GM13977 (cell line): ENCODE measurements at regions not wholly inside any gene's neighbourhood (a gene's known extent, or its start where the extent isn't known, plus 50 kb on each side); places are given as distances from the start of the nearest gene placed in this dataset.

Source experiments
- DNase-seq: peaks from one replicate; pipeline ENCODE4 v3.0.0; 2012; ENCODE audit warnings: low spot score
- in situ Hi-C: fragments of 300-500 bp; cut with MboI; formaldehyde crosslinking; loops from one replicate; pipeline ENCODE4 v1.12.0; 2022; ENCODE audit warnings: low sequenced_read_pairs, low pct_unique_long_range_greater_than_20kb, mixed read lengths, inconsistent platforms; ENCODE audit not compliant: unreplicated experiment
- TF ChIP-seq, protein P1 (sequence below): IDR thresholded peaks from 2 replicates; pipeline ENCODE4 v1.5.1; 2012; ENCODE audit warnings: mild to moderate bottlenecking, control low read depth; ENCODE audit not compliant: insufficient read depth; ENCODE audit errors: extremely low read depth, missing control alignments

DNA sequence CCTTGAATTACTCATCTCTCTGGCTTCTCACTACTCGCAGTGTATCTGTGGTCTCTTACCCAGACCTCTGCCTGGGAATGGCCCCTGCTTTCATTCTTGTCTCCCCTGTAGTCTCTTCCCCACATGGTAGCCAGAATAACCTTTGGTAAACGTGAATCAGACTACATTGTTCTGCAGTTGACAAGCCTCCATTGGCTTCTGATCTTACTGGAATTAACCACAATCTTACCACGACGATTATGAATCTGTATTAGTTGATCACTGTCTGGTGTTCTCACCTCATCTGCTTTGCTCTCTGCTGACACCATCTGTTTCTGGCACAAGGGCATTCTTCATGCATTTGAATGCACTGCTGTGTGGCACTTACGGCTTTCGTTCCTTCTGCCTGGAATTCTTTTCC is 781.2 kb downstream of the MTRR start:
- in situ Hi-C loops, result no loop called here
- DNase-seq, result no peak
- TF ChIP-seq, protein P1, sequence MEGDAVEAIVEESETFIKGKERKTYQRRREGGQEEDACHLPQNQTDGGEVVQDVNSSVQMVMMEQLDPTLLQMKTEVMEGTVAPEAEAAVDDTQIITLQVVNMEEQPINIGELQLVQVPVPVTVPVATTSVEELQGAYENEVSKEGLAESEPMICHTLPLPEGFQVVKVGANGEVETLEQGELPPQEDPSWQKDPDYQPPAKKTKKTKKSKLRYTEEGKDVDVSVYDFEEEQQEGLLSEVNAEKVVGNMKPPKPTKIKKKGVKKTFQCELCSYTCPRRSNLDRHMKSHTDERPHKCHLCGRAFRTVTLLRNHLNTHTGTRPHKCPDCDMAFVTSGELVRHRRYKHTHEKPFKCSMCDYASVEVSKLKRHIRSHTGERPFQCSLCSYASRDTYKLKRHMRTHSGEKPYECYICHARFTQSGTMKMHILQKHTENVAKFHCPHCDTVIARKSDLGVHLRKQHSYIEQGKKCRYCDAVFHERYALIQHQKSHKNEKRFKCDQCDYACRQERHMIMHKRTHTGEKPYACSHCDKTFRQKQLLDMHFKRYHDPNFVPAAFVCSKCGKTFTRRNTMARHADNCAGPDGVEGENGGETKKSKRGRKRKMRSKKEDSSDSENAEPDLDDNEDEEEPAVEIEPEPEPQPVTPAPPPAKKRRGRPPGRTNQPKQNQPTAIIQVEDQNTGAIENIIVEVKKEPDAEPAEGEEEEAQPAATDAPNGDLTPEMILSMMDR, result no peak

DNA sequence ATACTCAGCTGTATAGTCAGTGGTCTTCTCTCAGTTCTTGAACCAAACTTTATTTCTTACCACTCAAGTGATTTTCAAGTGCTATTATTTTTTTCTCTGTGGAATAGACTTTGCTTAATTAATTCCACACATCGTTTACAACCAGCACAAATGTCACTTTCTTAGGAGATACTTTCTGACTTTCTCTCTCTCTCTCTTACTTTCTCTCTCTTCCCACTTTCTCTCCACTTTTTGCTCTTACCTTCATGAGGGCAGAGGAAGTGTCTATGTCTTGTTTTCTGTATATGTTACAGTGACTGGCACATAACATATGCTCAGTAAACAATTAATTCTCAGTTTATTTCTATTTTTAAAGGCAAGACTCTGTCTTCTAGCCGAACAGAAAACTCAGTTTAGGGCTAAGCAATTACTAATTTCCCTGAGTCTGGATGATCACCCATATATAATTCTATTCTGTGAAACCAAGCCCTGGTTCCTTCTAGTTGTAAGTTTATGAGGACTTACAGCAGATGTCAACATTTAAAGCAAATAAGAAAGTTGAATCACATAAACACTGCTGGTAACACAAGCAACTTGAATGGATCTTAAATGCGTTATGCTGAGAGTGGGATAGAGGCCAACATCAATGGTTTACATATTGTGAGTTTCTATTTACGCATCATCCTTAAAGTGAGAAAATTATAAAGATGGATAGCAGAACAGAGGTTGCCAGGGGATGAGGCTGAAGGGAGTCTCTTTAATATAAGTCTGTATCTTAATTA is 791.4 kb downstream of the MTRR start:
- DNase-seq, result no peak
- TF ChIP-seq, protein P1, result no peak
- in situ Hi-C loops, result no loop called here

DNA sequence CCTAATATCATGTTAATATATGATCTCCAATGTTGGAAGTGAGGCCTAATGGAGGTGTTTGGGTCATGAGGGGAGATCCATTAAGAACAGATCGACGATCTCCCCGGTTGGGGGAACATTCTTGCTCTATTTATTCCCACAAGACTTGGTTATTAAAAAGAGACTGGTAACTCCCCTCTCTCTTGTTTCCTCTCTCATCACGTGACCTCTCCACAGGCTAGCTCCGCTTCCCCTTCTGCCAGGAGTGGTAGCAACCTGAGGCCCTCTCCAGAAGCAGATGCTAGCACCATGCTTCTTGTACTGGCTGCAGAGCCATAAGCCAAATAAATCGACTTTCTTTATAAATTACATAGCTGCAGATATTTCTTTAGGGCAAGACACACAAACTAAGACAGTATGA is 794.4 kb downstream of the MTRR start:
- DNase-seq, result no peak
- in situ Hi-C loops, result no loop called here

DNA sequence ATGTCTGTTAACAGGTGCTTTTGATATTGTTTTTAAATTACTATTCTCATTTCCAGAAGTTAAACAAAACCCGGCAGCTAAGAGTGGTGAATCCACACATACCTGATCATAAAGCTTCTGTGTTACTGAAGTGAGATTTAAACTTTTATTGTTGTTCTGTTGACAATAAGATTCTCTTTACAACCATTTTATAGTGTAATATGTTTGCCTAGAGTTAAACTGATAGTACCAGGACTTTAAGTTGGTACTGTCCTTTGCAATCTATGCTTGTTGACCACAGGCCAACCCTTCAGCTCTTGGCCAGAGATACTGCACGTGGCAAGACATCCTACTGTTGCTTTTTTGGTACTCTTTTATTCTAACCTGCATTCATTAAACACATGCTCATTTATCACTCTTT is 806.2 kb downstream of the MTRR start:
- no peak for DNase-seq
- TF ChIP-seq, protein P1, result no peak
- in situ Hi-C loops, result no loop called here

More for the DNA sequence above, 794.4 kb downstream of the MTRR start:
- TF ChIP-seq, protein P1, result no peak

DNA sequence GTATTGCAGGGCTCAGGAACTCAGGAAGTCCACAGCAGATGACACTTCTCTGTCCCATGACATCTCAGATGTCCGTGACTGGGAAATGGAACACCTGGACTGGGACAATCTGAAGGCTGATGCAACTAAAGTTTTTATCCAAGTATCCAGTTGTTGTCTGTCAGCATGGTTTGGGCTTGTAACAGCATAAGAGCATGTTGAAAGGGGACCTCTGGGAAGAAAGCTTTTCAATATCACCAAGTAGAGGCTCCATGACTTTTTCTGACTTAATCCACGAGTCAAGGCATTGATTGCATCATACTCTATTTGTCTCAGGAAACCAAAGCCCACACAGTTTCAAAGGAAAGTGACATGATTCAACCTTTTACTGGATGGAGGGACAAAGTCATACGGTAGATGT is 807.7 kb downstream of the MTRR start:
- in situ Hi-C loops, result no loop called here
- DNase-seq, result no peak
- TF ChIP-seq, protein P1, result no peak

DNA sequence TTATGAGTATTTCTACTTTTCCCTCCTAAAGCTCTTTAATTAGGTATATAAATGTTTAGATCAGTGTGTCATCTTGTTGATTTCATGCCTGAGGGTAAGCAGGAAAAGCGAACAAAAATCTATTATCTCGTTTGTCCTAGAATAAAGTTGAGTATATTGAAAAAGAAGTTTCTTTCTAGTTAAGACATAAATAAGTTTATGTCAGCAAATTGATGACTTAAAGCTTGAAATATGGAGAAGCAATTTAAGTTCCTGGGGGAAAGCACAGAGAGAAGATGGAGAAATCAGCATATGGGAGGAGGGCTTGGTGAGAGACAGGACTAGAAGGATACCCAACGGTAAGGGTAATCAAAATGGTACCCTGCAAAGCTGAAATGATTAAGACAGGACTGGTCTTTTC is 813.4 kb downstream of the MTRR start:
- TF ChIP-seq, protein P1, result no peak
- DNase-seq, result no peak
- in situ Hi-C loops, result no loop called here
